Mesenteric fat pad (tissue), 1 donor: ENCODE measurements at regions not wholly inside any gene's neighbourhood (a gene's known extent, or its start where the extent isn't known, plus 50 kb on each side); places are given as distances from the start of the nearest gene placed in this dataset.
"Not testable (repeated sequence)": the region's sequence is repeated elsewhere in the genome, so short reads cannot be mapped to it uniquely, and the experiment has no call there.

Source experiments
- DNase-seq: peaks from one replicate; pipeline ENCODE4 v3.0.0-alpha.2; 2020; ENCODE audit warnings: low spot score
- donor health status: DM: yes; HTN: yes; CAD: no.

- no peak for DNase-seq
Measured at GRCh38 chr9:21692390-21692789, 110.0 kb upstream of the MTAP start.

- no peak for DNase-seq
Measured at GRCh38 chr9:21694424-21694823, 108.0 kb upstream of the MTAP start.

- DNase-seq, result no peak
Measured at GRCh38 chr9:21695443-21695842, 107.0 kb upstream of the MTAP start.

GRCh38 chr9:21695874-21696341, 106.5 kb upstream of the MTAP start:
- DNase-seq, result peak; percentile 87

GRCh38 chr9:21696411-21696871, 106.0 kb upstream of the MTAP start:
- no peak for DNase-seq

GRCh38 chr9:21708260-21708711, 94.2 kb upstream of the MTAP start:
- no peak for DNase-seq

- DNase-seq, result no peak
Measured at GRCh38 chr9:21708856-21709255, 93.6 kb upstream of the MTAP start.

GRCh38 chr9:21709464-21710058, 92.9 kb upstream of the MTAP start:
- DNase-seq, result no peak

GRCh38 chr9:21710548-21711191, 91.8 kb upstream of the MTAP start:
- DNase-seq, result no peak

- DNase-seq, result no peak
Measured at GRCh38 chr9:21711504-21711903, 90.9 kb upstream of the MTAP start.

- DNase-seq, result no peak
Measured at GRCh38 chr9:21715408-21715807, 87.0 kb upstream of the MTAP start.

GRCh38 chr9:21720758-21721157, 81.7 kb upstream of the MTAP start:
- DNase-seq, result no peak

- not testable (repeated sequence) for DNase-seq
Measured at GRCh38 chr9:21727411-21727810, 75.0 kb upstream of the MTAP start.

- no peak for DNase-seq
Measured at GRCh38 chr9:21728781-21729180, 73.7 kb upstream of the MTAP start.

GRCh38 chr9:21729648-21730047, 72.8 kb upstream of the MTAP start:
- no peak for DNase-seq

- DNase-seq, result no peak
Measured at GRCh38 chr9:21730899-21731298, 71.5 kb upstream of the MTAP start.

- no peak for DNase-seq
Measured at GRCh38 chr9:21741151-21741550, 61.3 kb upstream of the MTAP start.

- DNase-seq, result no peak
Measured at GRCh38 chr9:21744320-21744719, 58.1 kb upstream of the MTAP start.

- no peak for DNase-seq
Measured at GRCh38 chr9:21744841-21745240, 57.6 kb upstream of the MTAP start.

- no peak for DNase-seq
Measured at GRCh38 chr9:21746550-21746949, 55.9 kb upstream of the MTAP start.

- no peak for DNase-seq
Measured at GRCh38 chr9:21747175-21747574, 55.3 kb upstream of the MTAP start.

GRCh38 chr9:21750021-21750735, 52.3 kb upstream of the MTAP start:
- DNase-seq, result no peak
